GM12892 (cell line): ENCODE measurements at regions not wholly inside any gene's neighbourhood (a gene's known extent, or its start where the extent isn't known, plus 50 kb on each side); places are given as distances from the start of the nearest gene placed in this dataset.

Experiments used
- POLR2A ChIP-seq: IDR thresholded peaks from 2 replicates; pipeline ENCODE4 v1.6.1; 2011; ENCODE audit warnings: low read depth, low read length, control low read depth
- POLR2AphosphoS5 ChIP-seq: IDR thresholded peaks from 2 replicates; pipeline ENCODE4 v1.6.1; 2011; ENCODE audit warnings: low read depth, low read length, control low read depth
- TAF1 ChIP-seq: IDR thresholded peaks from 2 replicates; pipeline ENCODE4 v1.6.1; 2011; ENCODE audit warnings: low read depth, mild to moderate bottlenecking, control low read depth, low read length, borderline replicate concordance

DNA sequence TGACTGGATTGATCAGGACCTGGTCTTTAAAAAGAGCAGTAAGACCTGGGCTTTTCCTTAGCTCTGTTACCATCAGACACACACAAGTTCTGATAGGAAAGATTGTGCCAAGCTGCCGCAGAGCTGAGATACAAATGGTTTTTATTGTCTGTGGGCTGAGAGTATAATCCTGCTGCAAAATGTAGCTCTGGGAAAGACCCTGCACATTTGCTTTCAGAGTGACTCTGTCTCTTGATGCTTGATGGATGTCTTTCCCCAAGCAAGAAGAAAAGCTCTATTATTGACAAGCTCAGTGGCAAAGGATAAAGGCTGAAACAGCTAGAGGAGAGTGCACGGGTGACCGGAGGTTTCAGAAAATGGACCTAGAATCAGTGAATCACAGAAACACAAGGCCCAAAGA is 95.3 kb upstream of the PARD3B start:
- TF ChIP-seq POLR2A, result no peak
- TF ChIP-seq POLR2AphosphoS5, result no peak
- TF ChIP-seq TAF1, result no peak
